Dendritic cell treated with granulocyte-macrophage colony-stimulating factor and Interleukin-4, amounts not matched to agents 40 ng/mL and 50 ng/mL, for 4 days (primary cell): ENCODE measurements at regions not wholly inside any gene's neighbourhood (a gene's known extent, or its start where the extent isn't known, plus 50 kb on each side); places are given as distances from the start of the nearest gene placed in this dataset.
"Not testable (repeated sequence)": the region's sequence is repeated elsewhere in the genome, so short reads cannot be mapped to it uniquely, and the experiment has no call there.

ENCODE experiments used
- H3K27ac Mint-ChIP-seq: one replicate; pipeline ENCODE4 v1.8.0; 2022; ENCODE audit warnings: mild to moderate bottlenecking, mixed read lengths
- H3K27me3 Mint-ChIP-seq: one replicate; pipeline ENCODE4 v1.8.0; 2022; ENCODE audit warnings: mild to moderate bottlenecking, mixed read lengths
- H3K36me3 Mint-ChIP-seq: one replicate; pipeline ENCODE4 v1.8.0; 2022; ENCODE audit warnings: low read depth, mixed read lengths
- H3K4me1 Mint-ChIP-seq: one replicate; pipeline ENCODE4 v1.8.0; 2022; ENCODE audit warnings: low read depth, mixed read lengths
- H3K4me3 Mint-ChIP-seq: one replicate; pipeline ENCODE4 v1.8.0; 2022; ENCODE audit warnings: mild to moderate bottlenecking, moderate library complexity, mixed read lengths
- H3K9me3 Mint-ChIP-seq: one replicate; pipeline ENCODE4 v1.8.0; 2022; ENCODE audit warnings: mixed read lengths
- intact Hi-C: fragments of 100-400 bp; cut with micrococcal nuclease; formaldehyde crosslinking; loops from one replicate; pipeline ENCODE4 v1.15.0; 2022

DNA sequence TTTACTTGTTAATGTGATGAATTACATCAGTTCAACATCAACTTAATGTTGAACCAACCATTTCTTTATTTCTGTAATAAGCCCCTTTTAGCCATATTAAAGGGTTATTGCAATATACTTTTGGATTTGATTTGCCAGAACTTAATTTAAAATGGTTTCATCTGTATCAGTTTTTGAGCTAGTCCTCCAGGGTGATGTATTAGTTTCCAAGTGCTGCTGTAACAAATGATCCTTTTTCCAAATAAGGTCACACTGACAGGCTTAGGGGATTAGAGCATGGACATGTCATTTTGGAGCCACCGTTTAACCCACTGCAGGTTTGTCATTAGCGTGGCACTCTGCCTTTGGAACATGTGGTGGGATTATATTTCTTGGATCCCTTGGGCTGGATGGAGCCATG, 244.8 kb upstream of the PLPP4 start:
- intact Hi-C loops = no loop called here
- Mint-ChIP-seq H3K36me3 (no peaks in the 10 kb centered on the region), H3K27me3 (no peaks in the 10 kb centered on the region), H3K4me3 (no peak overlapping the region), H3K27ac (no peak overlapping the region), H3K4me1 (no peaks in the 10 kb centered on the region), H3K9me3 (no peaks in the 10 kb centered on the region)

GRCh38 chr10:120213283-120213682, 243.7 kb upstream of the PLPP4 start:
- H3K36me3 Mint-ChIP-seq, H3K4me3 Mint-ChIP-seq, H3K9me3 Mint-ChIP-seq, H3K4me1 Mint-ChIP-seq, H3K27me3 Mint-ChIP-seq, intact Hi-C loops, H3K27ac Mint-ChIP-seq: not testable (repeated sequence)

- H3K36me3 Mint-ChIP-seq = no peaks in the 10 kb centered on the region
- no peaks in the 10 kb centered on the region for H3K27me3 Mint-ChIP-seq
- no peaks in the 10 kb centered on the region for H3K4me1 Mint-ChIP-seq
- H3K9me3 Mint-ChIP-seq = no peaks in the 10 kb centered on the region
- no peak overlapping the region for H3K4me3 Mint-ChIP-seq
- intact Hi-C loops = no loop called here
- H3K27ac Mint-ChIP-seq = no peak overlapping the region
These were observed 239.3 kb upstream of the PLPP4 start for GRCh38 chr10:120217736-120218135.

- no peaks in the 10 kb centered on the region for H3K9me3 Mint-ChIP-seq
- H3K4me1 Mint-ChIP-seq = no peaks in the 10 kb centered on the region
- H3K4me3 Mint-ChIP-seq = no peak overlapping the region
- no peaks in the 10 kb centered on the region for H3K27me3 Mint-ChIP-seq
- no peak overlapping the region for H3K27ac Mint-ChIP-seq
- H3K36me3 Mint-ChIP-seq = no peaks in the 10 kb centered on the region
- intact Hi-C loops = no loop called here
These were observed 235.0 kb upstream of the PLPP4 start for GRCh38 chr10:120221873-120222485.

DNA sequence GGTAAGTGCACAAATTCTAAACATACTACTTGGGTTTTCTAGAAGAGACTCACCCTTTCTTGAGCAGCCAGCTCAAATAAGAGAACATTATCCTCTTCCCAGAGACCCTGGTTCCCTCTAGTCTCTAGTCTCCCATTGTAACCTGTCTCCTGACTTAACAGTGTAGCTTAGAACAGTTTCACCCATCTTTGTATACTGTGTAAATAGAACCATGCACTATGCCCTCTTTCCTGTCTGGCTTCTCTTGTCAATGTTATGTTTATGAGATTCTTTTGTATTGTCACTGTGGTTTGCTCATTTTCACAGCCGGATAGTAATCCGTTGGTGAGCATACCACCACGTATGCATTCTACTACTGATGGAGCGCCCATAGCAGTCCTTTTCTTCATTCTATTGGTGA, 227.4 kb upstream of the PLPP4 start:
- Mint-ChIP-seq H3K27ac (no peak overlapping the region), H3K4me3 (no peak overlapping the region), H3K4me1 (no peaks in the 10 kb centered on the region), H3K36me3 (no peaks in the 10 kb centered on the region), H3K9me3 (peaks cover 10% of the 10 kb centered on the region), H3K27me3 (no peaks in the 10 kb centered on the region)
- intact Hi-C loops = no loop called here

DNA sequence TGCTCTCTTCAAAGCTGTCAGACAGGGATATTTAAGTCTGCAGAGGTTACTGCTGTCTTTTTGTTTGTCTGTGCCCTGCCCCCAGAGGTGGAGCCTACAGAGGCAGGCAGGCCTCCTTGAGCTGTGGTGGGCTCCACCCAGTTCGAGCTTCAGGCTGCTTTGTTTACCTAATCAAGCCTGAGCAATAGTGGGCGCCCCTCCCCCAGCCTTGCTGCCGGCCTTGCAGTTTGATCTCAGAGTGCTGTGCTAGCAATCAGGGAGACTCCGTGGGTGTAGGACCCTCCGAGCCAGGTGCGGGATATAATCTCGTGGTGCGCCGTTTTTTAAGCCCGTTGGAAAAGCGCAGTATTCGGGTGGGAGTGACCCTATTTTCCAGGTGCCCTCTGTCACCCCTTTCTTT, 217.3 kb upstream of the PLPP4 start:
- H3K4me1 Mint-ChIP-seq, H3K4me3 Mint-ChIP-seq, H3K36me3 Mint-ChIP-seq, H3K9me3 Mint-ChIP-seq, H3K27ac Mint-ChIP-seq, intact Hi-C loops, H3K27me3 Mint-ChIP-seq: not testable (repeated sequence)

GRCh38 chr10:120251821-120252442, 205.1 kb upstream of the PLPP4 start:
- H3K27ac Mint-ChIP-seq = no peak overlapping the region
- intact Hi-C loops = no loop called here
- no peaks in the 10 kb centered on the region for H3K27me3 Mint-ChIP-seq
- no peaks in the 10 kb centered on the region for H3K4me1 Mint-ChIP-seq
- no peaks in the 10 kb centered on the region for H3K36me3 Mint-ChIP-seq
- peaks cover 6% of the 10 kb centered on the region for H3K9me3 Mint-ChIP-seq
- no peak overlapping the region for H3K4me3 Mint-ChIP-seq

- intact Hi-C loops = no loop called here
- H3K36me3 Mint-ChIP-seq = no peaks in the 10 kb centered on the region
These were observed 203.9 kb upstream of the PLPP4 start for GRCh38 chr10:120253131-120253530.

DNA sequence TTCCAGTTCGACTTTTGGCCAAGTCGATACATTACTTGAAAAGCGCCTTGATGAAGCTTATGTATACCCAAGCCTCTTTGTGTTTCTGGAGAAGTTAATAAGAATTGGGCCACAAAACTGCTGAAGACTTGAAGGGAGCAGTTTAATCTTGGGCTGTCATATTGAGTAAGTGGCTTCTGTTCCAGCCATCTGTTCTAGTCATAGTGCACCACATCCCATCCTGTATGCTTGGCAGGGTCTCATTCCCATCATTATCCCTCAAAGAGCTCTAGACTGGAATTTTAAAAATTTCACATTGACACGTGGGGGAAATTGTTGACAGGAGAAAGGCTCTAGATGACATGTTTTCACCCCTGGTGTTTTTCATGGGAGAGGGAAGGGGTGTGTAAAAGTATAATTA, 196.6 kb upstream of the PLPP4 start:
- Mint-ChIP-seq H3K4me3 (no peak overlapping the region), H3K27me3 (no peaks in the 10 kb centered on the region), H3K4me1 (no peaks in the 10 kb centered on the region), H3K36me3 (no peaks in the 10 kb centered on the region), H3K9me3 (no peaks in the 10 kb centered on the region), H3K27ac (no peak overlapping the region)
- intact Hi-C loops = no loop called here

More at GRCh38 chr10:120253131-120253530, 203.9 kb upstream of the PLPP4 start:
- Mint-ChIP-seq H3K4me1 (no peaks in the 10 kb centered on the region), H3K9me3 (peaks cover 6% of the 10 kb centered on the region), H3K4me3 (no peak overlapping the region), H3K27me3 (no peaks in the 10 kb centered on the region), H3K27ac (no peak overlapping the region)

GRCh38 chr10:120262857-120263547, 194.0 kb upstream of the PLPP4 start:
- no peak overlapping the region for H3K4me3 Mint-ChIP-seq
- no peaks in the 10 kb centered on the region for H3K27me3 Mint-ChIP-seq
- no peaks in the 10 kb centered on the region for H3K4me1 Mint-ChIP-seq
- intact Hi-C loops = no loop called here
- H3K36me3 Mint-ChIP-seq = no peaks in the 10 kb centered on the region
- H3K9me3 Mint-ChIP-seq = no peaks in the 10 kb centered on the region
- no peak overlapping the region for H3K27ac Mint-ChIP-seq

DNA sequence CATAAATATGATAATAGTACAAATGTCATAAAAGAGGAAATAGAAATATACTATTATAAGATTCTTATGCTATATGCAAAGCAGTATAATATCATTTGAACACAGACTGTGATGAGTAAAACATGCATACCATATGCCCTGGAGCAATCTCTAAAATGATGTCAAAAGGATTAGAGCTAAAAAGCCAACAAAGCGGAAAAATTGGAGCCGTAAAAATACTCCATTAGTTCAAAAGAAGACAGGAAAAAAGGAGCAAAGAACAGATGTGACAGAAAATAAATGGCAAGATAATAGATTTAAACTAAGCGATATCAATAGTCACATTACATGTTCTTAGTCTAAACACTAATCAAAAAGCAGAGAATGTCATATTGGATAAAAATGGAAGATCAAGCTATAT, 191.0 kb upstream of the PLPP4 start:
- Mint-ChIP-seq H3K4me1 (no peaks in the 10 kb centered on the region), H3K27ac (no peak overlapping the region), H3K9me3 (no peaks in the 10 kb centered on the region), H3K36me3 (no peaks in the 10 kb centered on the region), H3K4me3 (no peak overlapping the region), H3K27me3 (no peaks in the 10 kb centered on the region)
- intact Hi-C loops = no loop called here

GRCh38 chr10:120270906-120271305, 186.1 kb upstream of the PLPP4 start:
- no peak overlapping the region for H3K4me3 Mint-ChIP-seq
- intact Hi-C loops = no loop called here
- no peak overlapping the region for H3K27ac Mint-ChIP-seq
- H3K36me3 Mint-ChIP-seq = no peaks in the 10 kb centered on the region
- no peaks in the 10 kb centered on the region for H3K9me3 Mint-ChIP-seq
- no peaks in the 10 kb centered on the region for H3K4me1 Mint-ChIP-seq
- H3K27me3 Mint-ChIP-seq = no peaks in the 10 kb centered on the region

DNA sequence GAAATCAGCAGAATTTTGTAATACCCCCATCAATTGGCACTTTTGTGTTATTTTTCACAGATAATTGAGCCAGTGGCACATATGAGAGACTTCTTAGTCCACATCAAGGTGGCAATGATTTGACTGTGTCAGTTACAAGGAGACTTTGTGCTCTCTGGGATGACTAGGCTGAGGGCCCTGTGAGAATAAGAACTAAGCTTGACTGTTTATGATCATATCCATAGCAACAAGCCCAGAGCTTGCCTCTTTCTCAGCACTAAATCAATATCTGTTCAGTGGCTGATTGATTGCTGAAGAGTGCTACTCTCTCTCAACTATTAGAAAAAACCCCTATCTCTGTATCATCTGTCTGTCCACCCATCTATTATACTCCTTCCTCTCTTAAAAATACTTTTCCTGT, 185.3 kb upstream of the PLPP4 start:
- Mint-ChIP-seq H3K4me3 (no peak overlapping the region), H3K4me1 (no peaks in the 10 kb centered on the region), H3K27me3 (no peaks in the 10 kb centered on the region), H3K9me3 (no peaks in the 10 kb centered on the region), H3K27ac (no peak overlapping the region), H3K36me3 (no peaks in the 10 kb centered on the region)
- intact Hi-C loops = no loop called here

GRCh38 chr10:120272350-120272749, 184.7 kb upstream of the PLPP4 start:
- Mint-ChIP-seq H3K4me1 (no peaks in the 10 kb centered on the region), H3K9me3 (no peaks in the 10 kb centered on the region), H3K27ac (no peak overlapping the region), H3K4me3 (no peak overlapping the region), H3K27me3 (no peaks in the 10 kb centered on the region), H3K36me3 (no peaks in the 10 kb centered on the region)
- intact Hi-C loops = no loop called here

DNA sequence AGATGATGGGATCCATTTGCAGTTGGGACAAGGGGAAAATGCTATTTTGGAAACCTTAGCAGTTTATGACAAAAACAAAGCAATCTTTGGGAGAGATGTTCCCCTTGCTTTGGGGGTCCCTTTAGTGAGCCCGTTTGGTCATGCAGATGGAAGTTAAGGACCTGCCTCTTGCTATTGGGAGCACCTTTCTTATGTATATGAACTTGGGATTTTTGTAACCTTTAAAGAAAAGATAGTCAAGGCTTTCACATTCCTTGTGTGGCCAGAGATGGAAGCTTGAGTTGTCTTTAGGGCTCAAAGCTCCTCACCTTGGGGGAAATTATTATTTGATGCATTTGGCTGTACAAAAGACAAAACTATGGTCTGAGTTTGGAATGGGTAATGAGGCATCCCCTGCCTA, 179.0 kb upstream of the PLPP4 start:
- Mint-ChIP-seq H3K27ac (no peak overlapping the region), H3K27me3 (no peaks in the 10 kb centered on the region), H3K4me1 (no peaks in the 10 kb centered on the region), H3K9me3 (no peaks in the 10 kb centered on the region), H3K36me3 (no peaks in the 10 kb centered on the region), H3K4me3 (no peak overlapping the region)
- intact Hi-C loops = no loop called here
